ENCODE measurements at regions not wholly inside any gene's neighbourhood (a gene's known extent, or its start where the extent isn't known, plus 50 kb on each side); places are given as distances from the start of the nearest gene placed in this dataset.

DNA sequence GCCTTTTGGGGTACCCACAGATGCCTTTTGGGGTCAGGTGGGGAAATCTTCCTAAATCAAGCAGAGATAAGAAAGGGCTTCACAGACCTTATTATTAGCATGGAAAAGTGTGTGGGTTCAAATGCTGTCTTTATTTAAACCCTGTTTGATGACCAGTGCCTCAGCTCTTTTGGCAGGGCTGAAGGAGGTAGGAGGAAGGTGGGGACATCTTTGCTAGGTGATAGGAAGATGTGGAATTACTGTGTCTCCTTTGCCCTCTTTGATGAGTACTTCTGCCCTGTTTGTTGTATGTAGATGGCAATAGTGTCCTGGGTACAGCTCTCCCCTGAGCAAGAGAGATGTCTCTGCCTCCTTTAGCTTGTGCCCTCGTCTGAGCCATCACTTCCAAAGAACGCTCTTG, 333.3 kb upstream of the ROPN1 start:
- no peak overlapping the region for H3K4me3 ChIP-seq (ENCODE audit: low read length, poor library complexity, severe bottlenecking)
- no peak overlapping the region for H3K9ac ChIP-seq (ENCODE audit: low read depth, low read length, poor library complexity, severe bottlenecking)
- H3K36me3 ChIP-seq (ENCODE audit: insufficient read depth, low read length): no peaks in the 10 kb centered on the region
- H2AFZ ChIP-seq (ENCODE audit: low read length): no peak overlapping the region
- H3K4me1 ChIP-seq (ENCODE audit: insufficient read depth, low read length, poor library complexity, severe bottlenecking): no peaks in the 10 kb centered on the region
- no peaks in the 10 kb centered on the region for H3K27me3 ChIP-seq (ENCODE audit: insufficient read depth, low read length, poor library complexity, severe bottlenecking)
- no peaks in the 10 kb centered on the region for H3K9me3 ChIP-seq (ENCODE audit: insufficient read depth, low read depth, low read length)
- H3K4me2 ChIP-seq (ENCODE audit: low read depth, low read length, poor library complexity, severe bottlenecking): no peak overlapping the region
- TF ChIP-seq EZH2phosphoT487 (IDR thresholded peaks at IDR 0.05; ENCODE audit: borderline replicate concordance): no peak
- TF ChIP-seq, protein P1, sequence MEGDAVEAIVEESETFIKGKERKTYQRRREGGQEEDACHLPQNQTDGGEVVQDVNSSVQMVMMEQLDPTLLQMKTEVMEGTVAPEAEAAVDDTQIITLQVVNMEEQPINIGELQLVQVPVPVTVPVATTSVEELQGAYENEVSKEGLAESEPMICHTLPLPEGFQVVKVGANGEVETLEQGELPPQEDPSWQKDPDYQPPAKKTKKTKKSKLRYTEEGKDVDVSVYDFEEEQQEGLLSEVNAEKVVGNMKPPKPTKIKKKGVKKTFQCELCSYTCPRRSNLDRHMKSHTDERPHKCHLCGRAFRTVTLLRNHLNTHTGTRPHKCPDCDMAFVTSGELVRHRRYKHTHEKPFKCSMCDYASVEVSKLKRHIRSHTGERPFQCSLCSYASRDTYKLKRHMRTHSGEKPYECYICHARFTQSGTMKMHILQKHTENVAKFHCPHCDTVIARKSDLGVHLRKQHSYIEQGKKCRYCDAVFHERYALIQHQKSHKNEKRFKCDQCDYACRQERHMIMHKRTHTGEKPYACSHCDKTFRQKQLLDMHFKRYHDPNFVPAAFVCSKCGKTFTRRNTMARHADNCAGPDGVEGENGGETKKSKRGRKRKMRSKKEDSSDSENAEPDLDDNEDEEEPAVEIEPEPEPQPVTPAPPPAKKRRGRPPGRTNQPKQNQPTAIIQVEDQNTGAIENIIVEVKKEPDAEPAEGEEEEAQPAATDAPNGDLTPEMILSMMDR (conservative IDR thresholded peaks at IDR 0.05; ENCODE audit: low read length): no peak
- no peaks in the 10 kb centered on the region for H3K79me2 ChIP-seq (ENCODE audit: insufficient read depth, low read length)
- no peaks in the 10 kb centered on the region for H4K20me1 ChIP-seq (ENCODE audit: insufficient read depth, low read length, poor library complexity, severe bottlenecking)
- no peaks in the 10 kb centered on the region for H3K9me2 ChIP-seq (replicated peaks; ENCODE audit: low read depth, low read length)
- no peaks in the 10 kb centered on the region for H3F3A ChIP-seq (ENCODE audit: low read depth)

DNA sequence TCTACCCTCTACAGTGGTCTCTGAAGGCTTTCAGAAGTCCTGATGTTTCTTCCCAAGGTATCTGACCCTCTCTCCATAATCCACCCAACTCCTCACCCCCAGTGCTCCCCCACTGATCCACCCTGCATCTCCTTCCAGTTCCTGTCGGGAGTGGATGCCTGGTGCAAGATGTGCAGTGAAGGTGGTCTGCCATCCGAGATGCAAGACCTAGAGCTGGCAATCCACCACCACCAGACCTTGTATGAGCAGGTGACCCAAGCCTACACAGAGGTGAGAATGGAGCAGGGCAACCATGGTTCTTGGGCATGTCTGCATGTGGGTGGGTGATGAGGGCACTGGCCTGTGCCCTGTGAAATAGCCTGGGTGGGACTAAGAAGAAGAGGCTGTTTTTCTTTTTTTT, 337.8 kb upstream of the ROPN1 start:
- Histone ChIP-seq H3K9me3 (ENCODE audit: insufficient read depth, low read depth, low read length) (no peaks in the 10 kb centered on the region), H4K20me1 (ENCODE audit: insufficient read depth, low read length, poor library complexity, severe bottlenecking) (no peaks in the 10 kb centered on the region), H3F3A (ENCODE audit: low read depth) (no peaks in the 10 kb centered on the region), H3K9ac (ENCODE audit: low read depth, low read length, poor library complexity, severe bottlenecking) (no peak overlapping the region), H3K79me2 (ENCODE audit: insufficient read depth, low read length) (no peaks in the 10 kb centered on the region), H3K4me2 (ENCODE audit: low read depth, low read length, poor library complexity, severe bottlenecking) (no peak overlapping the region), H3K36me3 (ENCODE audit: insufficient read depth, low read length) (peaks cover 12% of the 10 kb centered on the region; the same call in 1 of the 2 replicates), H3K4me1 (ENCODE audit: insufficient read depth, low read length, poor library complexity, severe bottlenecking) (no peaks in the 10 kb centered on the region), H2AFZ (ENCODE audit: low read length) (no peak overlapping the region), H3K9me2 (replicated peaks; ENCODE audit: low read depth, low read length) (no peaks in the 10 kb centered on the region), H3K4me3 (ENCODE audit: low read length, poor library complexity, severe bottlenecking) (no peak overlapping the region), H3K27me3 (ENCODE audit: insufficient read depth, low read length, poor library complexity, severe bottlenecking) (no peaks in the 10 kb centered on the region)
- TF ChIP-seq EZH2phosphoT487 (IDR thresholded peaks at IDR 0.05; ENCODE audit: borderline replicate concordance): no peak
- TF ChIP-seq, protein P1 (conservative IDR thresholded peaks at IDR 0.05; ENCODE audit: low read length): no peak

GRCh38 chr3:124333931-124334640, 342.2 kb upstream of the ROPN1 start:
- H4K20me1 ChIP-seq (ENCODE audit: insufficient read depth, low read length, poor library complexity, severe bottlenecking): no peaks in the 10 kb centered on the region
- H3K27me3 ChIP-seq (ENCODE audit: insufficient read depth, low read length, poor library complexity, severe bottlenecking): no peaks in the 10 kb centered on the region

More at GRCh38 chr3:124333931-124334640, 342.2 kb upstream of the ROPN1 start:
- no peak overlapping the region for H2AFZ ChIP-seq (ENCODE audit: low read length)
- no peaks in the 10 kb centered on the region for H3K4me1 ChIP-seq (ENCODE audit: insufficient read depth, low read length, poor library complexity, severe bottlenecking)
- no peak for TF ChIP-seq EZH2phosphoT487 (IDR thresholded peaks at IDR 0.05; ENCODE audit: borderline replicate concordance)
- TF ChIP-seq, protein P1 (conservative IDR thresholded peaks at IDR 0.05; ENCODE audit: low read length): no peak
- H3K4me2 ChIP-seq (ENCODE audit: low read depth, low read length, poor library complexity, severe bottlenecking): no peak overlapping the region
- H3K9me3 ChIP-seq (ENCODE audit: insufficient read depth, low read depth, low read length): no peaks in the 10 kb centered on the region
- H3K9me2 ChIP-seq (replicated peaks; ENCODE audit: low read depth, low read length): no peaks in the 10 kb centered on the region
- H3K4me3 ChIP-seq (ENCODE audit: low read length, poor library complexity, severe bottlenecking): no peak overlapping the region
- H3K79me2 ChIP-seq (ENCODE audit: insufficient read depth, low read length): no peaks in the 10 kb centered on the region
- H3K36me3 ChIP-seq (ENCODE audit: insufficient read depth, low read length): peaks cover 17% of the 10 kb centered on the region; the same call in 1 of the 2 replicates
- H3K9ac ChIP-seq (ENCODE audit: low read depth, low read length, poor library complexity, severe bottlenecking): no peak overlapping the region
- no peaks in the 10 kb centered on the region for H3F3A ChIP-seq (ENCODE audit: low read depth)

Measured in Loucy (cell line).